Ovary (tissue), 3 donors: ENCODE measurements at regions not wholly inside any gene's neighbourhood (a gene's known extent, or its start where the extent isn't known, plus 50 kb on each side); places are given as distances from the start of the nearest gene placed in this dataset.

Source experiments
- CTCF ChIP-seq, 3 donors: fragments of 450-650 bp in 2 of 3; fragments of 200-600 bp in 1 of 3; IDR thresholded peaks; one replicate each; pipeline versions ENCODE4 v1.5.1 to v1.8.0; 2016 to 2022; ENCODE audit warnings: antibody characterized with exemption in 3 of 3, mild to moderate bottlenecking in 1 of 3
- EP300 ChIP-seq: sonication (generic); formaldehyde crosslinking; IDR thresholded peaks from one replicate; pipeline ENCODE4 v1.6.1; 2017; ENCODE audit warnings: antibody characterized with exemption
- POLR2A ChIP-seq: fragments of 450-650 bp; IDR thresholded peaks from one replicate; pipeline ENCODE4 v1.6.1; 2017; ENCODE audit warnings: antibody characterized with exemption, mild to moderate bottlenecking, moderate library complexity
- donor health status: DM: no; HTN: no; CAD: no.

DNA sequence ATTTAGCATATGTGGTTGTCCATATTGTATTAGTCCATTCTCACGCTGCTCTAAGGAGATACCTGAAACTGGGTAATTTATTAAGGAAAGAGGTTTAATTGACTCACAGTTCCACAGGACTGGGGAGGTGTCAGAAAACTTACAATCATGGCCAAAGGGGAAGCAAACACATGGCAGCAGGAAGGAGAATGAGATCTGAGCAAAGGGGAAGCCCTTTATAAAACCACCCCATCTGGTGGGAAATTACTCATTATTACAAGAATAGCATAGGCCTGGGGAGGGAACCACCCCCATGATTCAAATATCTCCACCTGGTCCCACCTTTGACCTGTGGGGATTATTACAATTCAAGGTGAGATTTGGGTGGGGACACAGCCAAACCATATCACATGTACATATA, 122.6 kb upstream of the ANK2 start:
- TF ChIP-seq EP300 (no peak), CTCF (IDR thresholded peaks at IDR 0.05) (no peak), POLR2A (no peak)
